Left ventricle myocardium superior (tissue), 1 donor: ENCODE measurements at regions not wholly inside any gene's neighbourhood (a gene's known extent, or its start where the extent isn't known, plus 50 kb on each side); places are given as distances from the start of the nearest gene placed in this dataset.

Experiments
- ATAC-seq: fragments of 200-7000 bp; cut with Tn5 transposase; one replicate; pipeline ENCODE4 v1.9.1; 2020; ENCODE audit warnings: mild to moderate bottlenecking, moderate library complexity
- DNase-seq: peaks from one replicate; pipeline ENCODE4 v3.0.0-alpha.2; 2020
- intact Hi-C: fragments of 100-400 bp; cut with micrococcal nuclease; formaldehyde crosslinking; loops from one replicate; pipeline ENCODE4 v1.11.0; 2022
- donor health status: DM: no; HTN: yes; CAD: no; lungs with severe emphysema.

DNA sequence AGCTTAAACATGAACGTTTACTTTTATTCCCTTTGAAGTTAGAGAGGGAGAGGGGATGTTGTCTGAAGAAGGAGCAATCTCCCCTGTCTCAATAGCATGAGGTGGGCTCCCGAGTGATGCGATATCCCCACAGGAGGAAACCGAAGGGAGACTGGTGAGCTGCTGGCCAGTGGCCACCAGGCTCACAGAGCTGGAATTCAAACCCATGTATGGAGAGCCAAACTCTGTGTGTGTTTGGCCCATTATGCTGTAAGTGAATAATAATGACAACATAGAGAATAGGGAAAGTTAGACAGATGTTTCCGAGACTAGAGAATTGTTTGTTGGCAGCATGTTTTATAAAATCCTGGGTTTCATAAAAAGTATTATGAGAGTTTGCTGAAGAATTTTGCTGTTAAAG, 66.1 kb upstream of the CLNK start:
- peak; percentile 38 for DNase-seq
- peak; percentile 52 for ATAC-seq
- intact Hi-C loops = no loop called here

DNA sequence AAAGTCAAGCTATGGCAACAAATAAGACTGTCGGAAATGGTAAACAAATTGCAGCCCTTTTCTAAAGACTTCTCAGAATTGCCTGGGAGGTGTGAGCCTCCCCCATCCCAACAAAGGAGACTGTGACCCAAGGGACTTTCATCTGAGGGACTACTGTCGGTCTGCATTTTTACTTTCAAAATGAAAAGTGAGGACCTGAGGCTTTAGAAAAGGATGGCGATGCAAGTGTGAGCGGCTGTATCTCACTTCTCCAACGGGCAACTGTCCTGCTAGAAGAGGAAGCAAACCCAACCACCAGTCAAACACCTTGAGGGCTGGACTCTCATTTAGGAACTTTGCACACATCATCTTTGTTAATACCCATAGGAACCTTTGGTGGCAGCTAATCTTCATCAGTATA, 62.6 kb upstream of the CLNK start:
- ATAC-seq = no peak
- intact Hi-C loops = no loop called here
- no peak for DNase-seq

DNA sequence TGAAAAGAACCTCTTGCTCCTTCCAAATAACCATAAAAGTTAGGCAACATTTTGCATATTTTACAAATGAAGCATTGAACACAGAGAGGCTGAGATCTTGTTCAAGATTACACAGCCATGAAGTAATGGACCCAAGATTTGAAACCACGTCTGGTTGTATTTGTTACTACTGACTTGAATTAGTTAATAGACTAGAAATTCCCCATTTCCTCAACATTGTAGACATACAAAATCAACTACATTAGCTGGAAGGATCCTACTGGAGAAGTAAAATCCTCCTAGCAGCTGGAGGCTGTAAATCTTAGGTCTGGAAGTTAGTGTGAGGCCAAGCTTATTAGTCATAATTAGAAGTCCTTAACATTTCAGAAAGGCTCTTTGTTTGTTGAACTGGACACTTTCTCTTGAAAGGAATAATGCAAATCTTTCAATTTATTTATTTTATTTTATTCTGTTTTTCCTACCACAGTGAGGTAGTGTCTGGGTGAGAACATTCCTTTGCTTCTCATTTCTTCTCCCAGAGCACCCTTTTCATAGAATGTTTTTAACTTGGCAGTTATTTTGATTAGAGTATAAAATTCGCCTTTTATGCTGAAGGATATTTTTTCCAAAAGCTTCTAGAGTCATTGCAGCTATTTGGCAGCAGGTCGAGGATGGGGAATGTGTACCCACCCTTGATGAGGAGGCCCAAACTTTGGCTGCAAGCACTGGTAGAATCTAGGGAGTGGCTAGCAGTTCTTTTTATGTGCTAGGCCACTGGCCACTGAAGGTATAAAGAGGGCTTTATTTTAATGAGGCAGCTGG, 62.0 kb upstream of the CLNK start:
- intact Hi-C loops = no loop called here
- ATAC-seq (peak; percentile 80), DNase-seq (no peak)

DNA sequence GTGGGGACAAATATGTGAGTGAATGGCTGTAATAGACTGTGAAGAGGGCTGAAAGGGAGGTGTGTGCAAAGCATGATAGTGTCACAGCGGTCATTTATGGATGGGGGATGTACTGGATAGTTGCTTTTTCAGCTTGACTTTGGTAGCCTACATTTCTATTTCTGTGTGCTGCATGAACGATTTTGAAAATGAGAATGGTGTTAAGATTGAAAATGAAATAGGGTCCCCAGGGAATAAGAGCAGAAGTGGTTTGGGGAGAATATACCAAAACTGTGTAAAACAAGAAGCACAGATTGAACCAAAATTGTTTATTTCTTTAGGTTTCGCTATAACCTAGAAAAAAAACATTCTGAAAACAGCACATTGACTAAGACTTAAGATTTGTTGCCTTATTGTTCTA, 58.8 kb upstream of the CLNK start:
- no peak for ATAC-seq
- DNase-seq = no peak
- intact Hi-C loops = no loop called here

DNA sequence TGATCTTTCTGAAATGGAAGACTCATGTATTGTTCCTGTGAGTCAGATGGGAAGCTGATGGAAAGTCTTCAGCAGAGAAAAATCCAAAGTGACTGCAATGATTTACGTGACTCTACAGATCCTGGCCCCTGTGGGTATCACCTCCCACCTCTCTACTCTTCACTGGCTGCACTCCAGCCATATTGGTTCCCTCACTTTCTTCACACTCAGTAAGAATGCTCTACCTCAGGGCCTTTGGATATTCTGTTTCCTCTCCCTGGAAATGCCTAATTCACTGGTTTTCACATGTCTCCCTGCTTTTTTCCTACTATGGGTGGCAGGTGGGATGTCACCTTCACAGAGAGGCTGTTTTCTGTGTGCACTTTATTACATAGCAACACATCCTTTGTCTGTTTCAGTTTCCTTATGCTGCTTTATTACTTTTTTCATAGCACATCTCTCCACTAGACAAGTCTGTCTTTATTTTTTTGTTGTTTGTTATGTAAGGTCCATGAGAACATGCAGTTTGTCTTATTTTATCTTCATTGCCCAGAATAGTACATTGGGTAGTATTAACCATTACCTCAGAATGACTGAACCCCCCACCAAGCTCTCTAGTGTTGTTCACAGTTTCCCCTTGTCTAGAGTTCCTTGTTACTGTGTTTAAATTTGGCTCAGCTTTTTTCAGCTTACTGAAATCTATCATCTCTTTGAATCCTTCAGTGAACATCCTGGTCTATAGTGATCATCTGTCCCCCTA, 57.6 kb upstream of the CLNK start:
- intact Hi-C loops = no loop called here
- ATAC-seq (no peak), DNase-seq (no peak)

DNA sequence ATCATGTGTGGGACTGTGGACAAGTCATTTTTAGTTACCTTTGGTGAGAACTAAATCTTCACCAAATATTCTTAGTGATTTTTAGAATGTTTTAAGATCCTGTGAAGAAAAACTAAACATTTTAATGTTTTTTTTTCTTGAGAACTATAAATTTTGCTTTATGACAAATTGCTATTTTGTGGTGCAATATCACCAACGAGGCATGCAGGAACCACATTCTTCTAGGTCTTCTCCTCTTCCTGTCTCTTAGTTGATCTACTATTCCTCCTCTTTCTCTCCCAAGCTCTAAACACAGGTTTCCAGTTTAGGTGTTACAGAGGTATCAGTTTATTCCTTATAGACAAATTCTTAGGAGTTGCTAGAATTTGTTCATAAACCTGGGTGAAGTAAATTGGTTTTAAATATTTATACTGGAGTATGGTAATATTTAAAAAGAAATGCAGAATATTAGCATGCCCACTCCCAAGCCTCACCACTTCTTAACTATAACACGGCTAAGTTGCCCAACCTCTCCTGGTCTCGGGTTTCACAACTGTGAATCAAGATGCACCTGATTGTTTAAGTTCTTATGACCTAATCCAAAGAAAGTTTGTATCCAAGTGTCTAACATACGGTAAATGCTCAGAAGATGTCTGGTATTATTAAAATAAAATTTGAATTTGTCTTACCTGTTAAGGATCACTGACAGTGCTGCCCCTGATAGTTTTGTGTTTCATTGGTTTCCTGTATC, 56.5 kb upstream of the CLNK start:
- DNase-seq = no peak
- ATAC-seq = no peak
- intact Hi-C loops = no loop called here

DNA sequence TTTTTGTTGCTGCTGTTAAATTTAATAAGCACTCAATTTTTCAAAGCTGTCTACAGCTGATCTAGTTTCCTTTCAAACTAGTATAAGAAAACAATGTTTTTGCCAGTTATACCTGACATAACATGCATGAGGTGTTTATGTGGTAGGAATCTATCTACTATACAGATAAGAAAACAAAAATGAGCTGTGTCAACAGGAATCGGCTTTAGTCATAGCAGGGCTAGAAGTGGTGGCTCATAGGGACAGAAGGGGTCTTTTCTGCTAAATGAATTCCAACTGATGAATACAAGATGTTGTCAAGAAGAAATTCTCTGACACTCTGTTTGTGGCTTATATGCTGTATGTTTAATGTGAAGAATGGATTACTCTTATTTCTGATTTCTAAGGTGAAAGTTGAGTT, 55.7 kb upstream of the CLNK start:
- DNase-seq (no peak), ATAC-seq (no peak)
- intact Hi-C loops = no loop called here

DNA sequence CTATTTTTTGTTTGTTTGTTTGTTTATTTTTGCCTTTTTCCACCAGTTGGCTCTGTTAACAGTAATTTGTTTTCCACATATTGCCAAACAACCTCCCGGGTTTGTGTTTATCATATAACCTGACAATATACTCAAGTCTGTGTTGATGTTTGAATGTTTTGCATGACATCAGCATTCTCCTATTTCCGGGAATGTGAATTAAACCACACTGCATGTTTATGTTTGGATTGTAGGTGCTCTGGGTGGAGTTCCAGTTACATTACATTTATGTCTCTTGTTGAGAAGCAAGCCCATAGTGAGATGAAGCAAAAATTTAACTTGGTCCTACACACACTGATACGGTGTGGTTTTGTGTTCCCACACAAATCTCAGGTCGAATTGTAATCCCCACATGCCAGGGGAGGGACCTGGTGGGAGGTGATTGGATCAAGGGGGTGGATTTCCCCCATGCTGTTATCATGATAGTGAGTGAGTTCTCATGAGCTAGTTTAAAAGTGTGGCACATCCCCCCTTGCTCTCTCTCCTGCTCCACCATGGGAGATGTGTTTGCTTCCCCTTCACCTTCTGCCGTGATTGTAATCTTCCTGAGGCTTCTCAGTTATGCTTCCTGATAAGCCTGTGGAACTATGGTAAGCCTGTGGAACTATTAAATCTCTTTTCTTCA, 54.4 kb upstream of the CLNK start:
- intact Hi-C loops = no loop called here
- ATAC-seq = no peak
- DNase-seq = no peak

DNA sequence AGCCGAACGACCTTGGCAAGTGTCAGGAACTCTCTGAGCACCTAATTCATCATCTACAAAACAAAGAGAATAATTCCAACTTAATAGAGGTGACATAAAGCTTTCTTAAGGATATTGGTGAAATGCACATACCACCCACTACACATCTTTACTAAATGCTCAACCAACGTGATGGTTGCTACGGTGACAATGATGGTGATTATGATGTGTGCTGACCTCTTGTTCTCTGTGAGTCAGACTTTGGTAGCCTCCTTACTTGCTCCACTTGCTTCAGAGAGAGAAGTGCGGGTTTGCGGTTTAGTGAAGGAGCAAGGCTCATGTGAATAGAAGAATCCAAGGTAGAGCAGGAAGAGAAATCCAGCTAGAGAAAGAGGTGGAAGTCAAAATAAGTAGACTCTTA, 52.8 kb upstream of the CLNK start:
- DNase-seq = no peak
- no peak for ATAC-seq
- intact Hi-C loops = no loop called here

DNA sequence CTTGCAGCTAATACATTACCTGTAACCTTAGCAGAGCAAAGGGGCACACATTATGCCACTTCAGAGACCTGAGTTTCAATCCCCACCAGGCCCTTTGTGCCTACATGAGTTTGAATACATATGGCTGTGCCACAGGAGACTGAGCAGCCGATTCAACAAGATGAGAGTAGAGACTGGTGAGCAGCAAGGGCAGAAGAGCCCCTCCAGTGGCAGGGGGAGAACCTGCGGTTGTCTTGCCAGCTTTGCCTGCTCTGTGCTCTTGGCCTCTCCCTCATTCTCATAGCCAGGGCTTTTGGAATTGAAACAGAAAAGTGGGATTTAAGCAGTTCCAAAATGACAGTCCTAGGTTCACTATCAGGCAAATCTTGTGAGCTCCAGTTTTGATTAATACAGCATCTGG, 52.3 kb upstream of the CLNK start:
- DNase-seq (no peak), ATAC-seq (no peak)
- intact Hi-C loops = no loop called here

DNA sequence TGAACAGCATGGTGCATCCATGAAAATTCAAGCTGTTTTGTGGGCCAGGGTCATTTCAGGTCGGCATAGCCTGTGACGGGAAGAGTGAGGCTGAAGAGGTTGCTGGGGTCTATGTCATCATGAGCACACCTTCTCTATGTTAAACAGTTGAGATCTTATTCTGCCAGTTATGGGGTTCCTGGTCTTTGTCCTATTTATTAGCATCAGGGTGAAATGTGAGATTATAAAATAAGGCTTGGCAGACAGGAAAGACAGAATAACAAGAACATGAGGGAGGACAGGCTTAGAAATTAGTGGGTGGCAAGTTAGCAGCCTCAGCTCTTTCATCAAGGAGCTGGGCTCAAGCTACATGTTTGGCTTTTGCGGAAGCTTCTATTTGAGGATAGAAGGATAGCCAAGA, 51.7 kb upstream of the CLNK start:
- intact Hi-C loops = no loop called here
- DNase-seq = no peak
- ATAC-seq = no peak

DNA sequence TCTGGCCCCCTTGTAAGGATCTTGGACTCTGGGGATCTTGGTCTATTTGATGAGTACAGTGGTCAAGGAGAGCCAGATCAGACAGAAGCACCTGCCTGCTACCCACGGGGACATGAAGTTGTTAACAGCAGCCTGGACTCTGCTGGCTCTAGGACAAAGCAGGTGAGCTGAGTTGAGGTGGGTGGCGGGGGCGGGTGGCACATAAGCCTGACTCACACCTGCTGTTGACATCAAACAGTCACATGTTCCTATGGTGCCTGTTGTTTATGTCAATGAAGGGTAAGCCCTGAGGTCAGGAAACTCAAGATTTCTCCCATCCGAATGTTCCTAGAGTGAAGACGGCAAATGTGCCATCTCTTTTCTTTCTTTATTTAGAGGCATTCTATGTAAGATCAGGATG, 50.1 kb upstream of the CLNK start:
- no peak for DNase-seq
- intact Hi-C loops = no loop called here
- no peak for ATAC-seq
